ENCODE measurements at regions not wholly inside any gene's neighbourhood (a gene's known extent, or its start where the extent isn't known, plus 50 kb on each side); places are given as distances from the start of the nearest gene placed in this dataset.

DNA sequence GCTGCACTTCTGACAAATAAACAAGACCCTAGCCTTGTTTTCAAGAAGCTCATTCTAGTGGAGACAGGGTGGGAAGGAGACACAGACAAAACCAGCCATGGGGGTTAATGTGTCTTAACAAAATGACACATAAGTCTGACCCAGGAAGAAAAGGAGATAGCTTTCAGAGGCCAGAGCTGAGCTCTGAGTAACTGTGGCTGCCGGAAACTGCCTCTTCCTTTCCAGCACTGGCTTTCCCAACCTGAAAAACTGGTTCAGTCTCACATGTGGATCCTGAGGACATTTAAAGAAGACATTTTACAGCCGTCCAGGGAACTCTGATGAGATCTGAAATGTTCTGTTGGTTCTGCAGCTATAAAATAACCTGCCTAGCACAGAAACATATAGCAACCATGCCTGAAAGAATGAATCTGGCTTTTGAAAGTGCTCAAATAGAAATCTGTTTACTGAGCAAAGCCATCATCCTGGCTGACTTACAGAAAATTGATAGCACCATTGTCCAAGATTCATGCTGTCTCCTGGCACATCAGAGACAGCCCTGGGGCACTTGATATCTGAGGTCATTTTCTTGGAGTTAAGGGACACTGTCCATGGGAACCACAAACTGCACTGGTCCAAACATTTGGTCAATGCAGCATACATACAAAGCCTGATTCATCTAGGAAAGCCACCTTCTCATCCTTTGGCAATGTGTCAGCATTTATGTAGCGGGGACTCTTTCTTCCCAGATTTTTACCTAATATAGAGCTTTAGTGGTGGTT is 83.2 kb upstream of the PAX1 start:
- DNase-seq, result no peak

GRCh38 chr20:21618759-21619416 is 86.6 kb upstream of the PAX1 start:
- Histone ChIP-seq H3K4me1 (ENCODE audit: control insufficient read depth in 1 of 2, insufficient read depth in 2 of 2, low read length in 2 of 2) (no peaks in the 10 kb centered on the region), H3K9me3 (ENCODE audit: control insufficient read depth, low read length) (no peaks in the 10 kb centered on the region), H3K4me3 (ENCODE audit: low read length in 2 of 2) (no peak overlapping the region), H3K36me3 (ENCODE audit: control insufficient read depth in 1 of 2, insufficient read depth in 2 of 2, low read length in 1 of 2) (no peaks in the 10 kb centered on the region), H3K27ac (ENCODE audit: low read depth in 1 of 2, low read length in 2 of 2) (no peak overlapping the region), H3K27me3 (ENCODE audit: control insufficient read depth in 1 of 2, insufficient read depth in 2 of 2, low read length in 1 of 2) (no peaks in the 10 kb centered on the region)
- DNase-seq, result no peak
- no peak for ATAC-seq (ENCODE audit: low FRiP score)
- 30 to 34% methylated on average over 7 of the region's 7 CpGs for WGBS, 2 donors
- intact Hi-C loops (cut with DNase I), result no loop called here

More for the DNA sequence above, 83.2 kb upstream of the PAX1 start:
- Histone ChIP-seq H3K4me1 (ENCODE audit: control insufficient read depth in 1 of 2, insufficient read depth in 2 of 2, low read length in 2 of 2) (no peaks in the 10 kb centered on the region), H3K36me3 (ENCODE audit: control insufficient read depth in 1 of 2, insufficient read depth in 2 of 2, low read length in 1 of 2) (no peaks in the 10 kb centered on the region), H3K27ac (ENCODE audit: low read depth in 1 of 2, low read length in 2 of 2) (no peak overlapping the region), H3K9me3 (ENCODE audit: control insufficient read depth, low read length) (no peaks in the 10 kb centered on the region), H3K4me3 (ENCODE audit: low read length in 2 of 2) (no peak overlapping the region), H3K27me3 (ENCODE audit: control insufficient read depth in 1 of 2, insufficient read depth in 2 of 2, low read length in 1 of 2) (no peaks in the 10 kb centered on the region)
- 61 to 67% methylated on average over 3 of the region's 3 CpGs for WGBS, 2 donors
- intact Hi-C loops (cut with DNase I), result no loop called here
- no peak for ATAC-seq (ENCODE audit: low FRiP score)

- no peaks in the 10 kb centered on the region for H3K36me3 ChIP-seq (ENCODE audit: control insufficient read depth in 1 of 2, insufficient read depth in 2 of 2, low read length in 1 of 2)
- ATAC-seq (ENCODE audit: low FRiP score), result peak; percentile 74
- no peaks in the 10 kb centered on the region for H3K27me3 ChIP-seq (ENCODE audit: control insufficient read depth in 1 of 2, insufficient read depth in 2 of 2, low read length in 1 of 2)
- peak in 1 of 2 donors; percentile 77 for DNase-seq
- H3K27ac ChIP-seq (ENCODE audit: low read depth in 1 of 2, low read length in 2 of 2), result no peak overlapping the region
- 32 to 35% methylated on average over 10 of the region's 10 CpGs for WGBS, 2 donors
- H3K4me1 ChIP-seq (ENCODE audit: control insufficient read depth in 1 of 2, insufficient read depth in 2 of 2, low read length in 2 of 2), result no peaks in the 10 kb centered on the region
- H3K9me3 ChIP-seq (ENCODE audit: control insufficient read depth, low read length), result peaks cover 1% of the 10 kb centered on the region
- no peak overlapping the region for H3K4me3 ChIP-seq (ENCODE audit: low read length in 2 of 2)
- intact Hi-C loops (cut with DNase I), result no loop called here
These were observed 89.8 kb upstream of the PAX1 start for GRCh38 chr20:21615617-21616080.

DNA sequence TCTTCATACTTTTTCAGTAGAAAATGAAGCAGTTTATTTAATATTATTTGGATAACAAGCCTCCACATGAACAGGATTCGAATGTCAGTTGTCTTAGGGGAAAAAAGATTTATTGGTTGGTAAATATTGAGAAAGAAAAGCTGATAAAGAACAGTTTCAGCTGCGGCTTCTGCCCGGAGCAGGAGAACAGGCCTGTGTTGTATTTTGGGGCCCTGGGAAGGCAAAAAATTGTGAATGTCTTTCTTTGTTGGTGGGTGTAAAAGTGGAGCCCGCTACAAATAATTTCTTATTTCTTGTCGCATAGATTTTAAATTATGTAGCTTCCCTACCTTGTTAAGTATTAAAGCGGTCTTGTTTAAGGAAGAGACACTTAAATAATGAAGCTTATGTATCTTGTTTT is 90.5 kb upstream of the PAX1 start:
- no peak overlapping the region for H3K4me3 ChIP-seq (ENCODE audit: low read length in 2 of 2)
- H3K9me3 ChIP-seq (ENCODE audit: control insufficient read depth, low read length), result peaks cover 1% of the 10 kb centered on the region
- DNase-seq (no peak), ATAC-seq (ENCODE audit: low FRiP score) (no peak)
- H3K36me3 ChIP-seq (ENCODE audit: control insufficient read depth in 1 of 2, insufficient read depth in 2 of 2, low read length in 1 of 2), result no peaks in the 10 kb centered on the region
- WGBS, 2 donors, result 55 to 57% methylated on average over 6 of the region's 6 CpGs
- no peaks in the 10 kb centered on the region for H3K4me1 ChIP-seq (ENCODE audit: control insufficient read depth in 1 of 2, insufficient read depth in 2 of 2, low read length in 2 of 2)
- intact Hi-C loops (cut with DNase I), result no loop called here
- no peaks in the 10 kb centered on the region for H3K27me3 ChIP-seq (ENCODE audit: control insufficient read depth in 1 of 2, insufficient read depth in 2 of 2, low read length in 1 of 2)
- no peak overlapping the region for H3K27ac ChIP-seq (ENCODE audit: low read depth in 1 of 2, low read length in 2 of 2)

DNA sequence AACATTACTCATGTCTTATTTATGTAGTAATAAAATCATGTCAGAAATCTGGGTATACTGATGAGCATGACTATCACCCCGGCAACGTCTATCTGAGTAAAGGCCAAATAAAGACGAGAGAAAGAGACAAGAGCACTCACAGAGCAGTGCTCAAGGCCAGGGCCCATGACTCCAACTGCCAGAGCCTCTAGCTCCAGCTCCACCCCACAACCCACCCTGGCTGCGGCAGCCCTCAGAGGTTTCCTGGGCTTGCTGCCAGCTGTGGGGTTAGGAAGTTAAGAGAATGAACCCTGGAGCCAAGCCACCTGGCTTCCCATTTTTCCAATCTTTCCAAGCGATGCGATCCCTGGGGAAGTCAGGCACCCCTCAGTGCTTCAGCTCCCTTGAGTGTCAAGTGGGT is 92.0 kb upstream of the PAX1 start:
- WGBS, 2 donors, result 22 to 25% methylated on average over 6 of the region's 6 CpGs
- intact Hi-C loops (cut with DNase I), result no loop called here
- DNase-seq, result no peak
- Histone ChIP-seq H3K27me3 (ENCODE audit: control insufficient read depth in 1 of 2, insufficient read depth in 2 of 2, low read length in 1 of 2) (no peaks in the 10 kb centered on the region), H3K36me3 (ENCODE audit: control insufficient read depth in 1 of 2, insufficient read depth in 2 of 2, low read length in 1 of 2) (no peaks in the 10 kb centered on the region), H3K4me1 (ENCODE audit: control insufficient read depth in 1 of 2, insufficient read depth in 2 of 2, low read length in 2 of 2) (no peaks in the 10 kb centered on the region), H3K4me3 (ENCODE audit: low read length in 2 of 2) (no peak overlapping the region), H3K9me3 (ENCODE audit: control insufficient read depth, low read length) (peaks cover 3% of the 10 kb centered on the region), H3K27ac (ENCODE audit: low read depth in 1 of 2, low read length in 2 of 2) (no peak overlapping the region)
- ATAC-seq (ENCODE audit: low FRiP score), result no peak

- Histone ChIP-seq H3K9me3 (ENCODE audit: control insufficient read depth, low read length) (peaks cover 3% of the 10 kb centered on the region), H3K4me3 (ENCODE audit: low read length in 2 of 2) (no peak overlapping the region), H3K4me1 (ENCODE audit: control insufficient read depth in 1 of 2, insufficient read depth in 2 of 2, low read length in 2 of 2) (no peaks in the 10 kb centered on the region), H3K27me3 (ENCODE audit: control insufficient read depth in 1 of 2, insufficient read depth in 2 of 2, low read length in 1 of 2) (no peaks in the 10 kb centered on the region), H3K27ac (ENCODE audit: low read depth in 1 of 2, low read length in 2 of 2) (no peak overlapping the region), H3K36me3 (ENCODE audit: control insufficient read depth in 1 of 2, insufficient read depth in 2 of 2, low read length in 1 of 2) (no peaks in the 10 kb centered on the region)
- intact Hi-C loops (cut with DNase I), result no loop called here
- no peak for ATAC-seq (ENCODE audit: low FRiP score)
- DNase-seq, result no peak
- 68 to 70% methylated on average over 1 of the region's 1 CpG for WGBS, 2 donors
These were observed 95.5 kb upstream of the PAX1 start for GRCh38 chr20:21609981-21610380.

DNA sequence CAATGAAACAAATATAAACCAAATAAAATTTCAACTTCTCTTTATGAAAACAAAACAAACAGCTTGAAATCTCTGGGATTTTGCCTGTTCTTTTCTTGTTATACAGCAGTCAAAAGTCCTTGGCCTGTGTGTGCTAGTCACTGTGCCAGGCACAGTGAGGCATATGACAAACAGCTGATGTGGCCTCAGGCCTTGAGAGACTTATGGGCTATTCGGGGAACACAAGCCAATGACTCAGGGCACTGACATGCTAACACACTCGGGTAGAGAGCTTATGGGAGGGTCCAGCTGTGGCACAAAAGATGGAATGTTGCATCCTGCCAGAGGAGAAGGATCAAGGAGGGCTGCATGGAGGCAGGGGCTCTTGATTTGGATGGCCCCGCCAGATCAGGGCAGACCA is 95.4 kb upstream of the NKX2-2 start:
- Histone ChIP-seq H3K27ac (ENCODE audit: low read depth in 1 of 2, low read length in 2 of 2) (no peak overlapping the region), H3K27me3 (ENCODE audit: control insufficient read depth in 1 of 2, insufficient read depth in 2 of 2, low read length in 1 of 2) (no peaks in the 10 kb centered on the region), H3K9me3 (ENCODE audit: control insufficient read depth, low read length) (peaks cover 3% of the 10 kb centered on the region), H3K4me3 (ENCODE audit: low read length in 2 of 2) (no peak overlapping the region), H3K36me3 (ENCODE audit: control insufficient read depth in 1 of 2, insufficient read depth in 2 of 2, low read length in 1 of 2) (no peaks in the 10 kb centered on the region), H3K4me1 (ENCODE audit: control insufficient read depth in 1 of 2, insufficient read depth in 2 of 2, low read length in 2 of 2) (no peaks in the 10 kb centered on the region)
- intact Hi-C loops (cut with DNase I), result no loop called here
- WGBS, 2 donors, result 39 to 42% methylated on average over 3 of the region's 3 CpGs
- no peak for DNase-seq
- ATAC-seq (ENCODE audit: low FRiP score), result no peak

GRCh38 chr20:21608777-21609176 is 94.9 kb upstream of the NKX2-2 start:
- no peaks in the 10 kb centered on the region for H3K27me3 ChIP-seq (ENCODE audit: control insufficient read depth in 1 of 2, insufficient read depth in 2 of 2, low read length in 1 of 2)
- intact Hi-C loops (cut with DNase I), result no loop called here
- H3K36me3 ChIP-seq (ENCODE audit: control insufficient read depth in 1 of 2, insufficient read depth in 2 of 2, low read length in 1 of 2), result no peaks in the 10 kb centered on the region
- H3K27ac ChIP-seq (ENCODE audit: low read depth in 1 of 2, low read length in 2 of 2), result no peak overlapping the region
- no peak overlapping the region for H3K4me3 ChIP-seq (ENCODE audit: low read length in 2 of 2)
- no peaks in the 10 kb centered on the region for H3K4me1 ChIP-seq (ENCODE audit: control insufficient read depth in 1 of 2, insufficient read depth in 2 of 2, low read length in 2 of 2)
- ATAC-seq (ENCODE audit: low FRiP score) (no peak), DNase-seq (no peak)
- H3K9me3 ChIP-seq (ENCODE audit: control insufficient read depth, low read length), result peaks cover 3% of the 10 kb centered on the region
